ENCODE measurements at regions not wholly inside any gene's neighbourhood (a gene's known extent, or its start where the extent isn't known, plus 50 kb on each side); places are given as distances from the start of the nearest gene placed in this dataset.

DNA sequence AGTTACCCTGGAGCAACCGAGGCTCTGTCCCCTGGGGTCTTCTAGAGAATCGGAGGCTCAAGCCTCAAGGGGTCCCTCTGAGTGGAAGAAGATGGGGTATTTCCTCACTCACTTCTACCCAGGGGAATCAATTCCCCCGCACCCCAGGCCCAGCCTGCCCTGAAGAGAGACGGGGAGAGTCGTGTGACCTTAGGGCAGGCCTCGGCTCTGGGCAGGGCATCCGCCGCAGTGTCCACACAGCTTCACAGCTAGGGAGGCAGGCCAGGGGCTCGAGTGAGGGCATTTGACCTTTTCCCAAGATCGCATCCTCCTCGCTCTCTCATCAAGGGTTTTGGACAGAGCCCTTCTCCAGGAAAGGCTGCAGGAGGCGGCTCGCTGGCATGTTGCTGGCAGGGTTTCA, 57.9 kb upstream of the CNOT6 start:
- in situ Hi-C loops (cut with MboI; ENCODE audit: low sequenced_read_pairs in 4 of 4) (no loop called here), intact Hi-C loops (cut with DNase I; ENCODE audit: low total_unique reads) (no loop called here)
- TF ChIP-seq, protein P1, sequence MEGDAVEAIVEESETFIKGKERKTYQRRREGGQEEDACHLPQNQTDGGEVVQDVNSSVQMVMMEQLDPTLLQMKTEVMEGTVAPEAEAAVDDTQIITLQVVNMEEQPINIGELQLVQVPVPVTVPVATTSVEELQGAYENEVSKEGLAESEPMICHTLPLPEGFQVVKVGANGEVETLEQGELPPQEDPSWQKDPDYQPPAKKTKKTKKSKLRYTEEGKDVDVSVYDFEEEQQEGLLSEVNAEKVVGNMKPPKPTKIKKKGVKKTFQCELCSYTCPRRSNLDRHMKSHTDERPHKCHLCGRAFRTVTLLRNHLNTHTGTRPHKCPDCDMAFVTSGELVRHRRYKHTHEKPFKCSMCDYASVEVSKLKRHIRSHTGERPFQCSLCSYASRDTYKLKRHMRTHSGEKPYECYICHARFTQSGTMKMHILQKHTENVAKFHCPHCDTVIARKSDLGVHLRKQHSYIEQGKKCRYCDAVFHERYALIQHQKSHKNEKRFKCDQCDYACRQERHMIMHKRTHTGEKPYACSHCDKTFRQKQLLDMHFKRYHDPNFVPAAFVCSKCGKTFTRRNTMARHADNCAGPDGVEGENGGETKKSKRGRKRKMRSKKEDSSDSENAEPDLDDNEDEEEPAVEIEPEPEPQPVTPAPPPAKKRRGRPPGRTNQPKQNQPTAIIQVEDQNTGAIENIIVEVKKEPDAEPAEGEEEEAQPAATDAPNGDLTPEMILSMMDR (IDR thresholded peaks at IDR 0.05 in 4 of 5, conservative IDR thresholded peaks at IDR 0.05 in 1 of 5): no peak
- no peak for TF ChIP-seq POLR2A (IDR thresholded peaks at IDR 0.05)
- H3K36me3 ChIP-seq: no peaks in the 10 kb centered on the region
- H3K27me3 ChIP-seq: peaks cover 0 to 3% (median 0%) of the 10 kb centered on the region in 3 donors
- ATAC-seq: no peak
- no peak for DNase-seq
- no peaks in the 10 kb centered on the region for H3K9me3 ChIP-seq
- H3K4me1 ChIP-seq: no peaks in the 10 kb centered on the region
- no peak overlapping the region for H3K27ac ChIP-seq
- H3K4me3 ChIP-seq: no peak overlapping the region

DNA sequence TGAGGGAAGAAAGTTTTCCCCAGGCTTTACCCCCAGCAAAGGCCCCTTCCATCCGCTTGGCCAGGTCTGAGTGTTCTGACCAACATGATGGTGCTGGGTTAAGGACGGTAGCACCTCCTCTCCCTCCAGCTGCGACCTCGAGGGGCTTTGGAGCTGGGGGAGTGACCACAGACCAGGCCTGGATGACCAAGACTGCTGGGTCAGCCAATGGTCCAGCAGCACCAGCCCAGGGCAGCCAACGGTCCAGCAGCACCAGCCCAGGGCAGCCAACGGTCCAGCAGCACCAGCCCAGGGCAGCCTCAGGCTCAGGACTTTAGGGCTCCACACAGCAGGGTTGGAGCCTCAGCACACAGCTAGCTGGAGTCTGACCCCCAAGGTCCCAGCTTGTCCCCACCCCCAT, 57.2 kb upstream of the CNOT6 start:
- in situ Hi-C loops (cut with MboI; ENCODE audit: low sequenced_read_pairs in 4 of 4) (no loop called here), intact Hi-C loops (cut with DNase I; ENCODE audit: low total_unique reads) (no loop called here)
- H3K4me1 ChIP-seq: no peaks in the 10 kb centered on the region
- no peak overlapping the region for H3K27ac ChIP-seq
- DNase-seq (no peak), ATAC-seq (no peak)
- no peaks in the 10 kb centered on the region for H3K36me3 ChIP-seq
- no peak for TF ChIP-seq POLR2A (IDR thresholded peaks at IDR 0.05)
- TF ChIP-seq, protein P1 (IDR thresholded peaks at IDR 0.05 in 4 of 5, conservative IDR thresholded peaks at IDR 0.05 in 1 of 5): no peak
- H3K27me3 ChIP-seq: peaks cover 0 to 3% (median 0%) of the 10 kb centered on the region in 3 donors
- no peak overlapping the region for H3K4me3 ChIP-seq
- no peaks in the 10 kb centered on the region for H3K9me3 ChIP-seq

DNA sequence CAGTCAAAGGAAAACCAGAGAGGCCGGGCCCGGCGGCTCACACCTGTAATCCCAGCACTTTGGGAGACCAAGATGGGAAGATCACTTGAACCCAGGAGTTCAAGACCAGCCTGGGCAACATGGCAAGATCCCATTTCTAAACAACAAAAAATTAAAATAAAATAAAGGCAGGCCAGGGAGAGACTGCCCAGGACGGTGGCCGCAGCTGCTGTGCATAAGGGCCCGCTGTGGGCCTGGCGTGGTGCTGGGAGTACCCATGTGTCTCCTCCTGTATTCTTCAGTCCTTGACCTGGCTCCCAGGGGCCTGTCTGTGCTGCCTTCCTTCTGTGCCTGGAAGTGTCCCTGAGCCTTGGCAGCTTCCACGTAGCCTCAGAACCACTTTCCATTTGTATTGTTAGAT, 56.8 kb upstream of the CNOT6 start:
- Histone ChIP-seq H3K27me3 (peaks cover 0 to 3% (median 0%) of the 10 kb centered on the region in 3 donors), H3K4me3 (no peak overlapping the region), H3K9me3 (no peaks in the 10 kb centered on the region), H3K27ac (no peak overlapping the region), H3K4me1 (no peaks in the 10 kb centered on the region), H3K36me3 (no peaks in the 10 kb centered on the region)
- DNase-seq (no peak), ATAC-seq (no peak)
- in situ Hi-C loops (cut with MboI; ENCODE audit: low sequenced_read_pairs in 4 of 4): no loop called here
- intact Hi-C loops (cut with DNase I; ENCODE audit: low total_unique reads): no loop called here
- TF ChIP-seq POLR2A (IDR thresholded peaks at IDR 0.05): no peak
- TF ChIP-seq, protein P1 (IDR thresholded peaks at IDR 0.05 in 4 of 5, conservative IDR thresholded peaks at IDR 0.05 in 1 of 5): no peak

DNA sequence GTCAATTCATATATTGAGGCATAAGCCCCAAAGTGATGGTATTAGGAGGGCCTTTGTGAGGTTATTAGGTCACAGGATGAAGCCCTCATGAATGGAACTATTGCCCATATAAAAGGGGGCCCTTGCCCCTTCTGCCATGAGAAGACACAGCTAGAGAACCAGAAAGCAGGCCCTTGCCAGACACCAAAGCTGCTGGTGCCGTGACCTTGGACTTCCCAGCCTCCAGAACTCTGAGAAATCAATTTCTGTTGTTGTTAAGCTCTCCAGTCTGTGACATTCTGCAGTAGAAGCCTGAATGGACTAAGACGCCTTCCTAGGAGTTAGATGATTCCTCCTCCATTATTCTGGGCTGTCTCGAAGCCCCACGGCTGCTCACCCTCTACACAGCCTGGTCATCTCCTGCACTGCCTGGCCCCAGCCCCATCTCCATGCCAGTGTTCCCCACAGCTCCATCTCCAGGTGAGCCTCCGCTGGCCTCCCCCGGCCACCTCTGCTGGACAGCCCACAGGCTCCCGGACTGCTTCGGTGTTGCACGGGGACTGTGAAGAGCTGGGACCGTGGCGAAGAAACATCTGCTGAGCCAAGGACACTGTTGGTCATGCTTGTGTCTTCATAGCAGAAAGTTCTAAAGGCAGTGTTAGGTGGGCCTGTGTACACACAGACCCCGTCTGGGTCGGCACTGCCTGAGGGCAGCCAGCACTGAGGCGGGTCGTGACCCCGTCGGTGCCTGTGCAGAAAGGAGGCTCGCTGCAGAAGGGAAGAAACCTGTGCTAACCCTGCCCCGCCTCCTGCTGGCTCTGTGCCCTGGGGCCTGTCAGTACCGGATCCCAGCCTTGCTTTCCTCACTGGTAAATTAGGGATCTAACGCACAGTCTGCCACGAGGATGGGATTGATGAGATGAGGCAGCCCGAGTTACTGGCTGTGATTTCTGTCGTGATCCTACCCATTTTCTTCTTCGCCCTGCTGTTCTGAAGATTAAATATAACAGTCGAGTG, 55.1 kb upstream of the CNOT6 start:
- Histone ChIP-seq H3K36me3 (no peaks in the 10 kb centered on the region), H3K4me3 (no peak overlapping the region), H3K27me3 (peaks cover 0 to 3% (median 0%) of the 10 kb centered on the region in 3 donors), H3K9me3 (no peaks in the 10 kb centered on the region), H3K4me1 (no peaks in the 10 kb centered on the region), H3K27ac (no peak overlapping the region)
- DNase-seq (no peak), ATAC-seq (no peak)
- TF ChIP-seq, protein P1 (IDR thresholded peaks at IDR 0.05 in 4 of 5, conservative IDR thresholded peaks at IDR 0.05 in 1 of 5): no peak
- TF ChIP-seq POLR2A (IDR thresholded peaks at IDR 0.05): no peak
- in situ Hi-C loops (cut with MboI; ENCODE audit: low sequenced_read_pairs in 4 of 4) (no loop called here), intact Hi-C loops (cut with DNase I; ENCODE audit: low total_unique reads) (no loop called here)

Measured in gastrocnemius medialis (tissue), 4 donors.